GM18909 (cell line): ENCODE measurements at regions not wholly inside any gene's neighbourhood (a gene's known extent, or its start where the extent isn't known, plus 50 kb on each side); places are given as distances from the start of the nearest gene placed in this dataset.
"Not testable (repeated sequence)": the region's sequence is repeated elsewhere in the genome, so short reads cannot be mapped to it uniquely, and the experiment has no call there.

Source experiments
- ATAC-seq: cut with Tn5 transposase; IDR thresholded peaks from one replicate; pipeline ENCODE4 v1.9.1; 2021; ENCODE audit warnings: mild to moderate bottlenecking; ENCODE audit not compliant: unreplicated experiment, poor library complexity

- ATAC-seq: peak; percentile 61
These were observed 171.4 kb upstream of the ZNF337 start for GRCh38 chr20:25867776-25868649.

- not testable (repeated sequence) for ATAC-seq
These were observed 170.5 kb upstream of the ZNF337 start for GRCh38 chr20:25867015-25867775.

GRCh38 chr20:25865715-25866656, 169.3 kb upstream of the ZNF337 start:
- no peak for ATAC-seq

- not testable (repeated sequence) for ATAC-seq
These were observed 168.5 kb upstream of the ZNF337 start for GRCh38 chr20:25864963-25865714.

GRCh38 chr20:25864326-25864962, 167.8 kb upstream of the ZNF337 start:
- ATAC-seq: no peak

- ATAC-seq: no peak
These were observed 167.1 kb upstream of the ZNF337 start for GRCh38 chr20:25863536-25864325.

- peak; percentile 54 for ATAC-seq
These were observed 166.4 kb upstream of the ZNF337 start for GRCh38 chr20:25862967-25863530.

GRCh38 chr20:25860531-25861150, 164.0 kb upstream of the ZNF337 start:
- no peak for ATAC-seq

GRCh38 chr20:25859649-25860530, 163.2 kb upstream of the ZNF337 start:
- ATAC-seq: no peak

GRCh38 chr20:25858495-25859425, 162.1 kb upstream of the ZNF337 start:
- ATAC-seq: no peak

GRCh38 chr20:25857091-25857788, 160.6 kb upstream of the ZNF337 start:
- not testable (repeated sequence) for ATAC-seq

GRCh38 chr20:25856256-25856884, 159.7 kb upstream of the ZNF337 start:
- ATAC-seq: no peak

GRCh38 chr20:25855451-25856156, 159.0 kb upstream of the ZNF337 start:
- not testable (repeated sequence) for ATAC-seq

- not testable (repeated sequence) for ATAC-seq
These were observed 158.0 kb upstream of the ZNF337 start for GRCh38 chr20:25854666-25855065.
